ENCODE measurements at regions not wholly inside any gene's neighbourhood (a gene's known extent, or its start where the extent isn't known, plus 50 kb on each side); places are given as distances from the start of the nearest gene placed in this dataset.

GRCh38 chr9:101907466-101907865 lies 169.0 kb upstream of the GRIN3A start:
- Histone ChIP-seq H3K4me3 (no peak overlapping the region), H3K36me3 (no peaks in the 10 kb centered on the region), H3K9me3 (replicated peaks) (no peaks in the 10 kb centered on the region), H3K27me3 (replicated peaks) (no peaks in the 10 kb centered on the region), H3K27ac (no peak overlapping the region), H3K4me1 (replicated peaks) (no peaks in the 10 kb centered on the region)
- DNase-seq (ENCODE audit: low read depth in 1 of 2, low spot score in 2 of 2) = no peak

DNA sequence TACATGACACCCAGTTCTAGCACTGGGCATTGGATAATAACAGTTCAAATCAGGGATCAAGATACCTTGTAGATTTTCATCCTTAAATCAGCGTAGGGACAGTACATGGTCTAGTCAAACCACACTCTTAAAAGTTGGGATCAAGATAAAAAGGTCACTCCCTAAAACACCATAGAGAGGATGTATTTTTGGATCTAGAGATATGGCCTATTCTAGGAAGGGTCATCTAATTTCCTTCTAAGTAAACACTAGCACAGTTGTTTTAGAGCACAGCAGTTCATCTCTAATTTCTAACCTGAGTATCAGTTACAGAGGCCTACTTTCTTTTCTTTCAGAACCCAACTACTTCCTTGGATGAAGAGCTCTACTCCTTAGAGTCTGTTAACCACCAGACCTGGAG lies 166.4 kb upstream of the GRIN3A start:
- Histone ChIP-seq H3K27me3 (replicated peaks) (no peaks in the 10 kb centered on the region), H3K4me1 (replicated peaks) (no peaks in the 10 kb centered on the region), H3K4me3 (no peak overlapping the region), H3K36me3 (no peaks in the 10 kb centered on the region), H3K9me3 (replicated peaks) (no peaks in the 10 kb centered on the region), H3K27ac (no peak overlapping the region)
- no peak for DNase-seq (ENCODE audit: low read depth in 1 of 2, low spot score in 2 of 2)

DNA sequence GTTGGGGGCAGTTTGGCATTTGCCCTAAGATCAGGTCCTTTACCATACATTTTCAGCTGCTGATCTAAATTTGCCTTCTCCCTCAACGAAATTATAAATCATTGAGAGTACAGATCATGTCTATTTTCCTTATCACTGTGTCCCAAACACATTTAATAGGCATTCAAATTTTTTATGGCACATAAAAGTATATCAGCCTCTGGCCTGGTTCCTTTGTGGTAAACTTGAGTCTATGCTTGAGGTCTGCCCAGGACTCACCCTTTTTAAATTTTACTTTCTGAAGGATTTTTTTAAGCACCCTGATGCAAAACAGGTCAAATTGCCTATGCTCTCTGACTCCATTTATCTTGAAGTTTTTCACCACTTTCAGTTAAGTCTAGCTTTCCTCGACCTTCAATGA lies 163.6 kb upstream of the GRIN3A start:
- Histone ChIP-seq H3K27me3 (replicated peaks) (no peaks in the 10 kb centered on the region), H3K4me3 (no peak overlapping the region), H3K4me1 (replicated peaks) (no peaks in the 10 kb centered on the region), H3K36me3 (no peaks in the 10 kb centered on the region), H3K9me3 (replicated peaks) (no peaks in the 10 kb centered on the region), H3K27ac (no peak overlapping the region)
- DNase-seq (ENCODE audit: low read depth in 1 of 2, low spot score in 2 of 2) = no peak

GRCh38 chr9:101897196-101897595 lies 158.7 kb upstream of the GRIN3A start:
- Histone ChIP-seq H3K36me3 (no peaks in the 10 kb centered on the region), H3K4me3 (no peak overlapping the region), H3K9me3 (replicated peaks) (no peaks in the 10 kb centered on the region)

DNA sequence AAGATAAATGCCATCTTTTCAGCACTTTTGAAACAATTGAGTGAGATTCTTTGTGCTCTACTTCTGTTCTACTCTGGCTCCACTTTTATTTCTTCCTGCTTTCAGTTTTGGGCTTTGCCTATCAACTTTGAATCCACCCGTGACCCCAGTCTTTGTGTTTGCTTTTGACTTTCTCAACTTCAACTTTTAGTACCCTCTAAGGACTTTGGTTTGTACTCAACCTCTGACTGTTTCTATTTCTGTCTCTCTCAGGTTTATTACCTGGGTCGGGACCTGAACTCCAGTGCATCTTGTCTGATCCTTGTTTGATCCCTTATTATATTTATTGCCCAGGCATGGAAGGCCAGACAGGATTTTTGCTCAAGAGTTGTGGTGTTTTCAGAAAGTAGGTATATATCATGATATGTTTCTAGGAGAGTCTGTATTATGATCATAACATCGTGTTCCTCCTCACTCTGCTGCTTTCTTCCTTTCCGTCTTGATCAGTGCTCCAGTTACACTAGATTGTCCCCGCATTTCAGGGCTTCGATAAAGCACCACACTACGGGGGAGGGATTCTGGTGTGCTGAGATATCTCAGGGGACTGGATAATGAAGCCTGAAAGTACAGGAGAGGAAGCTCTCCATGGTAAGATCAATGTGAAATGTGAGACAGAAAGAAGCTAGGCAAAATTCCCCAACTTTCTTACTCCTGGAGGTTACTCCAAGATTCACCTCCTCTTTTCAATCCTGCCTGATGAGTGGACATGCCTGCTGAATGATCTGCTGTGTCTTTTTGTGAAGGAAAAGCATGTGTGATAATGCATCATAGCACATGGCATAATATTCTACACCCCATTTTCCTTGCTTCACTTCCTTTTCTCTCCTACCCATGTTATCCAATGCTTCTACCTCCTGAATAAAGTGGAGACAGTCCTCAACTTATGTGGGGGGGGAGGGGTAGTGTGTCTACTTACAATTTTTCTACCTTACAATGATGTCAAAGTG lies 155.5 kb upstream of the GRIN3A start:
- H3K9me3 ChIP-seq (replicated peaks) = no peaks in the 10 kb centered on the region
- no peak for DNase-seq (ENCODE audit: low read depth in 1 of 2, low spot score in 2 of 2)
- no peak overlapping the region for H3K4me3 ChIP-seq
- no peak overlapping the region for H3K27ac ChIP-seq
- H3K36me3 ChIP-seq = no peaks in the 10 kb centered on the region
- no peaks in the 10 kb centered on the region for H3K27me3 ChIP-seq (replicated peaks)
- H3K4me1 ChIP-seq (replicated peaks) = no peaks in the 10 kb centered on the region

More at GRCh38 chr9:101897196-101897595, 158.7 kb upstream of the GRIN3A start:
- Histone ChIP-seq H3K27me3 (replicated peaks) (no peaks in the 10 kb centered on the region), H3K4me1 (replicated peaks) (no peaks in the 10 kb centered on the region), H3K27ac (no peak overlapping the region)
- no peak for DNase-seq (ENCODE audit: low read depth in 1 of 2, low spot score in 2 of 2)

DNA sequence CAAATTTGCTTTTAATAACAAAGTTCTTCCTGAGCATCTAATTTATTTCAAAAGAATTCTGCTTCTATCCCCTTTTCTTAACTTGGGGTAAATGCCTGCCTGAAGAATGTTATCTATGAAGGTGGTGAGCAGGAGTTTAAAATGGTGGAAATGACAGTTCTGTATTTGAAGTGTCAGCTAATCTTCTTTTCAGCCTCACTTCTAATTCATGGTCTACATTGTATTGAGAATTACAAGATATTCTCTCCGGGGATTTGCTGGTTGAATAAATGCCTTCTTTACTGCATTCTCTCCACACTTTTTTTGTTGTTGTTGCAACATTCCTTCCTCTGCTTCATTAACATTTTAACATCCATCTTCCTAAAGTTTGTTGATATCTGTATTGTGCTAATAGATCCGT lies 143.1 kb upstream of the GRIN3A start:
- H3K4me1 ChIP-seq (replicated peaks) = no peaks in the 10 kb centered on the region
- H3K36me3 ChIP-seq = no peaks in the 10 kb centered on the region
- no peak overlapping the region for H3K4me3 ChIP-seq
- H3K27ac ChIP-seq = no peak overlapping the region
- H3K9me3 ChIP-seq (replicated peaks) = no peaks in the 10 kb centered on the region
- DNase-seq (ENCODE audit: low read depth in 1 of 2, low spot score in 2 of 2) = no peak
- H3K27me3 ChIP-seq (replicated peaks) = no peaks in the 10 kb centered on the region

DNA sequence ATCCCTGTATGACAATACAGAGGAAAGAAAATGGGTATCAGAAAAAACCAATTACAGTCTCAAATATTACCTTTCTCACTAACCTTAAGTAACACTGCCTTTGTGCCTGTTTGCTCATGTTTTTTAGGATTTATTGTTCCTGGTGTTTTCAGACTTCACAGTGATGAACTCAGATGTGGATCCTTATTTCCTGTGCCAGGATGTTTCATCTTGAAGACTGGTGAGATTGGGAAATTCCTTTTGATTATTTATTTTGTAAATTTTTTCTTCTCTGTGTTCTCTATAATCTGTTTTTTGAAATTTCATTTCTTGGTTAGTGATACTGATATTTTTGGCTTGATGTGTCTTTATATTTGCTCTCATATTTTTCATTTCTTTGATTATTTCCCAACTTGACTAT lies 142.4 kb upstream of the GRIN3A start:
- DNase-seq (ENCODE audit: low read depth in 1 of 2, low spot score in 2 of 2) = no peak
- Histone ChIP-seq H3K27ac (no peak overlapping the region), H3K9me3 (replicated peaks) (no peaks in the 10 kb centered on the region), H3K27me3 (replicated peaks) (no peaks in the 10 kb centered on the region), H3K36me3 (no peaks in the 10 kb centered on the region), H3K4me1 (replicated peaks) (no peaks in the 10 kb centered on the region), H3K4me3 (no peak overlapping the region)

DNA sequence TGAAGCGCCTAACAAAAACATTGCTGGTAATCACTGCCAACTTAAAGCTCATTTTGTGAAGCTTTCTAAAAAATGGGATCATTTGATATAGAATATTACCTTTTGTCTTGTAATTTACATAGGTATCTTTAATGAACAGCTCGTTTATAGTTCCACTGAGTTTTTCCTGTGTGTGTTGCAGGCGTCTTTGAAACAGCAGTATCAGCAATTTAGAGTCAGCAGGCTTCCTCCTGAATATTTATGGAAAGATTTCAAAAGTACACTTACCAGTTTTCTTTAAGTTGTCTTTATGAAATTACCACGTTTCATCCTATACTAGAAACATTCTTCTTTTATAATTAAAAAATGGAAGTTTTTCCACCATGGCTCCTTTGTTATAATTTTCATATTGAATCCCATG lies 140.3 kb upstream of the GRIN3A start:
- Histone ChIP-seq H3K27ac (no peak overlapping the region), H3K36me3 (no peaks in the 10 kb centered on the region), H3K9me3 (replicated peaks) (no peaks in the 10 kb centered on the region), H3K4me3 (no peak overlapping the region), H3K27me3 (replicated peaks) (no peaks in the 10 kb centered on the region), H3K4me1 (replicated peaks) (no peaks in the 10 kb centered on the region)
- DNase-seq (ENCODE audit: low read depth in 1 of 2, low spot score in 2 of 2) = no peak

- no peaks in the 10 kb centered on the region for H3K4me1 ChIP-seq (replicated peaks)
Measured at GRCh38 chr9:101877439-101877838, 139.0 kb upstream of the GRIN3A start.

GRCh38 chr9:101861472-101861871 lies 123.0 kb upstream of the GRIN3A start:
- Histone ChIP-seq H3K4me3 (no peak overlapping the region), H3K4me1 (replicated peaks) (no peaks in the 10 kb centered on the region), H3K27me3 (replicated peaks) (no peaks in the 10 kb centered on the region), H3K27ac (no peak overlapping the region), H3K9me3 (replicated peaks) (no peaks in the 10 kb centered on the region), H3K36me3 (no peaks in the 10 kb centered on the region)
- DNase-seq (ENCODE audit: low read depth in 1 of 2, low spot score in 2 of 2) = no peak

More at GRCh38 chr9:101877439-101877838, 139.0 kb upstream of the GRIN3A start:
- Histone ChIP-seq H3K36me3 (no peaks in the 10 kb centered on the region), H3K9me3 (replicated peaks) (no peaks in the 10 kb centered on the region), H3K4me3 (no peak overlapping the region), H3K27ac (no peak overlapping the region), H3K27me3 (replicated peaks) (no peaks in the 10 kb centered on the region)
- no peak for DNase-seq (ENCODE audit: low read depth in 1 of 2, low spot score in 2 of 2)

- DNase-seq (ENCODE audit: low read depth in 1 of 2, low spot score in 2 of 2) = no peak
- H3K27ac ChIP-seq = no peak overlapping the region
- no peaks in the 10 kb centered on the region for H3K9me3 ChIP-seq (replicated peaks)
- H3K4me3 ChIP-seq = no peak overlapping the region
- no peaks in the 10 kb centered on the region for H3K36me3 ChIP-seq
- H3K4me1 ChIP-seq (replicated peaks) = no peaks in the 10 kb centered on the region
- no peaks in the 10 kb centered on the region for H3K27me3 ChIP-seq (replicated peaks)
Measured at GRCh38 chr9:101860920-101861319, 122.5 kb upstream of the GRIN3A start.

DNA sequence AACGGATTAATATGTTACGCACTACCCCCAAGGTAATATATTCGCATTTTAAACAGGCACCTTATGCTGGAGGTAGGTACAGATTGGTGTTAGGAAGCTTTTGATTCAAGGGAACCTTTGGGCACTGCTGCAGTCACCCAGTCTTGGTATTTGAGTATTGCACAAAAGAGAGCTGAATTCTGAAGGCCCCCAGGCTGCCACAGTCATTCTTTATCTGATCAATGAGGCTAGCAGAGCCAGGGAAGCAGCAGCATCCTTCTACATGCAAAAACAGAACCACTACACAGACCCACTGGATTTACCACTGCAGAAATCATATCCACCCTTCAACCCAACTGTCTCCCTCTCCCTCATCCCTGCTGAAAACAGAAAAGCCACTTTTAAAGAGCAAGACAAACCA lies 121.2 kb upstream of the GRIN3A start:
- Histone ChIP-seq H3K27me3 (replicated peaks) (no peaks in the 10 kb centered on the region), H3K27ac (no peak overlapping the region), H3K36me3 (no peaks in the 10 kb centered on the region), H3K4me1 (replicated peaks) (no peaks in the 10 kb centered on the region), H3K4me3 (no peak overlapping the region), H3K9me3 (replicated peaks) (no peaks in the 10 kb centered on the region)
- DNase-seq (ENCODE audit: low read depth in 1 of 2, low spot score in 2 of 2) = no peak

GRCh38 chr9:101858026-101858425 lies 119.6 kb upstream of the GRIN3A start:
- Histone ChIP-seq H3K36me3 (no peaks in the 10 kb centered on the region), H3K4me1 (replicated peaks) (no peaks in the 10 kb centered on the region), H3K27ac (no peak overlapping the region), H3K4me3 (no peak overlapping the region), H3K9me3 (replicated peaks) (no peaks in the 10 kb centered on the region), H3K27me3 (replicated peaks) (no peaks in the 10 kb centered on the region)
- no peak for DNase-seq (ENCODE audit: low read depth in 1 of 2, low spot score in 2 of 2)

GRCh38 chr9:101849102-101849707 lies 110.8 kb upstream of the GRIN3A start:
- Histone ChIP-seq H3K27me3 (replicated peaks) (no peaks in the 10 kb centered on the region), H3K27ac (no peak overlapping the region), H3K36me3 (no peaks in the 10 kb centered on the region), H3K4me1 (replicated peaks) (no peaks in the 10 kb centered on the region), H3K4me3 (no peak overlapping the region), H3K9me3 (replicated peaks) (no peaks in the 10 kb centered on the region)
- DNase-seq (ENCODE audit: low read depth in 1 of 2, low spot score in 2 of 2) = no peak
